NCI-H2029 (cell line): ENCODE measurements at regions not wholly inside any gene's neighbourhood (a gene's known extent, or its start where the extent isn't known, plus 50 kb on each side); places are given as distances from the start of the nearest gene placed in this dataset.
A peak's percentile ranks its signal among the peaks of the same experiment; 100 is the strongest.

ENCODE experiments used
- DNase-seq: peaks from one replicate; lab custom pipeline; 2025; lab: John Stamatoyannopoulos, UW

- DNase-seq: no peak
Observed at GRCh38 chr2:67917332-67918054, 145.3 kb downstream of the C1D start.

GRCh38 chr2:67918471-67918870 is 144.3 kb downstream of the C1D start:
- no peak for DNase-seq

GRCh38 chr2:67919490-67919889 is 143.3 kb downstream of the C1D start:
- no peak for DNase-seq

DNA sequence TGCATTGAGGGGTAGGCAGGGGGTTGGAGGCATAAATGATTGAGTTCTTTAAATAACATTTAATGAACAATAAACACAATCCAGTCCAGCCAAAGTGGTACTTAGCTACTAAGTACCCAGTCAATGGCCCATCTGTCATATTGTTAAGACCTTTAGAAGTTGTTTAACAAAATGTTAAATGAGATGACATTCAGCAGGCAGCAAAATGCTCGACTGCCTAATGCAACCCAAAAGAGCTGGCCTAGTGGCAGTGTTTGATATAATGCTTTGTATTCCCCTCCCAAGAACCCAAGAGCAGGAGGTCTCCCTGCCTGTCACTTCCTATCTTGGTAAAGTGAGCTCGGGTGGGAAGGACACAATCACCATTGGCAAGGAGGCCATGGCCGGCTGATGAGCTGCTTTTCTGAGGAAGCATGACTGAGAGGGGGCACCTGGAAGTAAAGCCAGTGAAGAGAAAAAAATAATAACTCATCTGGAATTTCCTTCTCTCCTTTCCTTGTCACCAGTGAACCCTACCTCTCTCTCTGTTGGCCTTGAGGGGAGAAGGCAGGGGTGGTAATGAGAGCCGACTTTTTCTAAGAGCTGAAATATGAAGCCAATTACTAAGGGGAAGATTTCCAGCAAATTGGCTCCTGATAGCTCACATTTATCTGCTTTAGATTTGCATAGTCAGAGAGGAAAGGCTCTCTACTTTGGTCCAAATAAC is 140.6 kb downstream of the C1D start:
- peak; percentile 28 for DNase-seq

DNA sequence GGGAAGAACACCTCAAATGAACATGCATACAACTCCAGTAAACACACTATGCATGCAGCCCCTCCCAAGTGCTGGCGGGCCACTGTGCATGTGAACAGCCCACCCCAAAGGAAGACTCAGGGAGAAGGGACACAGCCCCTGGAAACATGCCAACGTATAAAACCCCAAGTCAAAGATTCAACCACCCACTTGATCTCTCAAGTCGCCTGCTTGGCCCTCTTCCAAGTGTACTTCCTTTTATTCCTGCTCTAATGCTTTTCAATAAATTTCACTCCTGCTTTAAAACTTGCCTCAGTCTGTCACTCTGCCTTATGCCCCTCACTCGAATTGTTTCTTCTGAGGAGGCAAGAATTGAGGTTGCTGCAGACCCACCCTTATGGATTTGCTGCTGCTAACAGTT is 139.1 kb downstream of the C1D start:
- peak; percentile 5 for DNase-seq

GRCh38 chr2:67927501-67927900 is 135.3 kb downstream of the C1D start:
- no peak for DNase-seq

- DNase-seq: no peak
Observed at GRCh38 chr2:67930156-67930555, 132.6 kb downstream of the C1D start.

DNA sequence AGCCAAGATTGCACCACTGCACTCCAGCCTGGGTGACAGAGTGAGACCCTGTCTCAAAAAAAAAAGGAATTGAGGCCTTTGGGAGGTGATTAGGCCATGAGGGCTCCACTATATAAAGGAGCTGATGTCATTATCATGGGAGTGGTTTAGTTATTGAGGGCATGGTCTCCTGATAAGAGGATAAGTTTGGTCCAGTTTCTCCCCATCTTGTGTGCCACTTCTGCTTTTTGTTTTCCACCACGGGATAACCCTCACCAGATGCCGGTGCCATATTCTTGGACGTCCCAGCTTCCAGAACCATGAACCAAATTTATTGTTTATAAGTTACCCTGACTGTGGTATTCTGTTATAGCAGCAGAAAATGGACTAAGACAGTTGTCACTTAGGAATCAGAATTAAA is 125.8 kb downstream of the C1D start:
- no peak for DNase-seq

DNA sequence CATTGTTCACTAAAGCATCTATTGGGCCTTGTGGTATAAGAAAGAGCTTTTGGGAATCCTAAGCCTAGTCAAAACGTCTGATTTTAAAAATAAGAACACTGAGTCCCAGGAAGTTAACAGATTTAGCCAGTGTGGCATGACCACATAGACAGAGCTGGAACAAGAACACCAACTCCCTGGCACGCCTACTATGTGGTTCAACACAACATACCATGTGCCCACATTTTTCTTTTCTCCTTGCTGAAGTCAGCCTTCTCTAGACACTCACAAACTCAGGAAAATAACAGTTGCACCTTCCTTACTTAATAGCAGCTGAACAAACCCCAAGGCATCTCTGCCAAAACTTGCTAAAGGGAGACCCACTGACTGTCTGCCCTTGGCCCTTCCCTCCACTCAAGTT is 124.8 kb downstream of the C1D start:
- no peak for DNase-seq

DNA sequence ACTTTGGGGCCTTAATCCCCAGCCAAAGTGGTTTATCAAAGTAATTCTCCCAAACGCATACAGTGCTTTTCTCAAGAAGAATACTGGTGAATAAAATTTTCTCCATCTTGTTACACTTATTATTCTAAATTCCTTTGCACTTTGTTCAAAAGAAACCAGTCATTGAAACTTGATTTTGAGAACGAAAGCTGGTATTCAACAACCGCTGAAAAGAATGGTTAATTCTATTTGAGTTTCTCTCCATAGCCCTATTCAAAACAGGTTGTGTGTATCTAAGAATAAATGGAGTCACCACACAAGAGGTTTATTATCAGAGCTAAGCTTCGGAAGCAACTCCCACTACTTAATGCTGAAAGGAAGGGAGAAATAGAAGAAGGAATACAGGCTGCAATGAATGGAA is 117.7 kb downstream of the C1D start:
- DNase-seq: no peak

DNA sequence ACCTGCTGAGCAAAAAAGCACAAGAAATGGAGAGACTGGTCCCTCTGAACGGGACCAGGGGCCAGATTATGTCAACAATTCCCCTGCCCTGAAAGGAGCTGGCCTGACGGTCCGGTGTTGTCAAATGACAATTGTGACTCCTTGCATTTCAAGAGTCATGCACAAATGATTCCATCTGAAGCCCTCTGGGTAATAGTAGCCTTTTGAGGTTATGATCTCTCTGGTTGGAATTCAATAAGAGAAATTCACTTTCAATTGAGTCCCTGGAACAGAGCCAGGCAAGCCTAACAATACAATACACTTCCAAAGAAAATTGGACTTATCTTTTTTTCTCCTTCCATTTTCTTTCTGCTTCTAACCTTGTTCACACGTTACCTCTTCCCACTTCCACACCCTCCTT is 116.9 kb downstream of the C1D start:
- DNase-seq: peak; percentile 5

DNA sequence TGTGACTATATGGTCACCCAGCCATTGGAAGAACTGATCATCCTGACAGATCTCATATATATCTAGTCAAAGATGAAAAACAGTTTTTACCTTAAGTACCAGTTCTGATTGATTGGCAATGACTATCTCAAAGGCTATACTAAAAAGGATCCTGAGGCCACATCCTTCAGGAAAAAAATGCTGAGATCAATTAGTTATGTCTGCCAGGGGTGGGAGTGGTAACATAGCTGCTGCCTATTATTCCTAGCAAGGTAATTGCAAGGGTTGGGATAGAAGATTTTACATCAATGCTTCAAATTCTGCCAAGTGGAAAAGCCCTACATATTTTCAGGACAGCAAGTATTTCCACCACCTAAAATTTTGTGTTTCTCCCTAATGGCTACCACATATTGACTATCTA is 114.7 kb downstream of the C1D start:
- no peak for DNase-seq

DNA sequence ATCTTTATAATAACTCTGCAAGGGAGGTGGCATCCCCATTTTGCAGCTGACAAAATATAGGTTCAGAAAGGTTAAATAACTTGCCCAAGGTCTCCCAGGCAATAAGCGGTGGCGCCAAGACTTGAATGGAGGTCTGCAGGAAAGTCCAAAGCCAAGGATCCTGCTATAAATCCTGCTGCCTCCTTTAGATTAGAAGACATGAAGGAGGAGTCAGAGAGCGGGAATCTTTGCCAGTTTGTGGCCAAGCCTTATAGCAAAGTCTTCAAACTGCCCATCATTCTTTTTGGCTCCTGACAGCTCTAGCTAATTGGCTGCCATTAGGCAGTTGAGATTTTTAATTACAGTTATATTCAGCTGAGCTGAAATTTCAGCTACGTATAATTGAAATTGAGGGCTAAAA is 114.3 kb downstream of the C1D start:
- no peak for DNase-seq

- no peak for DNase-seq
Observed at GRCh38 chr2:67950018-67950417, 112.8 kb downstream of the C1D start.

- peak; percentile 69 for DNase-seq
Observed at GRCh38 chr2:67950919-67951318, 111.9 kb downstream of the C1D start.

DNA sequence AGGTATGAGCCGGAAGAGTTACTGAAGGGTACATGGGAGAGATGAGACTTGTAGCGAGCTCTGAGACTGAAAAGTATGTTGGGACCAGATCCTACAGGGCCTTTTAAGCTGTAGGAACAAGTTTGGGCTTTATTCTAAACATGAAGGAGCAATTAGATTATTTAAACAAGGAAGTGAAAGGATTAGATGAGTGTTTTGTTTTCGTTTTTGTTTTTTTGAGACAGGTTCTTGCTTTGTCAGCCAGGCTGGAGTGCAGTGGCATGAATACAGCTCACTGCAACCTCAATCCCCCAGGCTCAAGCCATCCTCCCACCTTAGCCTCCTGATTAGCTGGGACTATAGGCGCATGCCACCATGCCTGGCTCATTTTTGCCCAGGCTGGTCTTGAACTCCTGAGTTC is 110.7 kb downstream of the C1D start:
- peak; percentile 25 for DNase-seq

- DNase-seq: peak; percentile 95
Observed at GRCh38 chr2:67954093-67954748, 108.6 kb downstream of the C1D start.

DNA sequence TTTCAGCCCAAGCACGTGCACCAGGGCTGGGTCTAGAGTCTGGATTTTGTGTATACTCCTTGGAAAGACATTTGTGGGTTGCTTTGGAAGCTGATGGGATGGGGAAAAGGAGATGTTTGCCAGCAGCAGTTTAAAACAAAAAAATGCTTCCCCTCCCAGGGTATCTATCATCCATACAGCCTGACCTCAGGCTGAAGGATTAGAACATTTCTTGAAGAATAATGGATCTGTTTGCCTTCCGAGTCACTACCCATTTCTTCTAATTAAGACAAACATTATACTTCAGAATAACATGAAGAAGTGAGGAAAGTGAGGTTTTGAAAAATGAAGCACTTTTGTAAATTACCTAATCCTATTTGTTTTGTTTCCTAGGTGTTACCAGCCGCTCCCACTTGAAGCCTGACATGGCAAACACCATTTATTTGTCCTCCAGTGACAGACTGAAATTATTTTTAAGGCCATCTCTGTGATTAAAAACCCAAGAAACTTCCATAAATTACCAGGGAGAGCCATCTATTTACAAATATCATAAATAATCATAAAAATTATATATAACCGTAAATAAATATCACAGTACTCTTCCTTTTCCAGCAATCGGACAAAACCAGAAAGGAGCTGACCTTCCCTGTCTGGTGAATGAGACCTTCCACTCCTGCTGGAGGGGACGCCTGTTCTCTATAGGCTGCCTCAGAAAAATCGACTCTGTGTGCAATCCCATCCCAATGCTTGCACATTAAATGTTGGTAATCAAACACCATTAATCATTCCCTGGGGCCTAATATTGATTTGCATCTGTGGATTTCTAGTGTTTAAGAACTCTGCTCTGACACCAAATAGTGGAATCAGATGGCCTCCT is 106.8 kb downstream of the C1D start:
- DNase-seq: peak; percentile 61

- no peak for DNase-seq
Observed at GRCh38 chr2:67965246-67965645, 97.6 kb downstream of the C1D start.

GRCh38 chr2:67970071-67970470 is 92.7 kb downstream of the C1D start:
- DNase-seq: no peak

DNA sequence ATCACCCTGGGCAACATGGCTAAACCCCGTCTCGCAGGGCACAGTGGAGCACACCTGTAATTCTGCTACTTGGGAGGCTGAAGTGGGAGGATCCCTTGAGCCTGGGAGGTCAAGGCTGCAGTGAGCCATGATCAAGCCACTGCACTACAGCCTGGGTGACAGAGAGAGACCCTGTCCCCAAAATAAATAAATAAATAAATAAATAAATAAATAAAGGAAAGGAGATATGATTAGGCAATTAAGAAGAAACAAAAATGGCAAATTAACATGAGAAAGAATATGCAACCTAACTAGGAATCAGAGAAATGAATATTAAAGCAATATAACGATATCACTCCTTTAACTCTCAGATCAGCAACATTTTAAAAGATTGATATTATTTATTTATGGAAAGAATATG is 92.3 kb downstream of the C1D start:
- DNase-seq: no peak
